ENCODE measurements at regions not wholly inside any gene's neighbourhood (a gene's known extent, or its start where the extent isn't known, plus 50 kb on each side); places are given as distances from the start of the nearest gene placed in this dataset.

GRCh38 chr13:39920613-39921012 lies 265.2 kb downstream of the COG6 start:
- TF ChIP-seq CTCF (IDR thresholded peaks at IDR 0.05) = no peak
- TF ChIP-seq POLR2A (IDR thresholded peaks at IDR 0.05) = no peak

All from right lobe of liver (tissue), 4 donors.